Anterior cingulate cortex (tissue), 58 donors: ENCODE measurements at regions not wholly inside any gene's neighbourhood (a gene's known extent, or its start where the extent isn't known, plus 50 kb on each side); places are given as distances from the start of the nearest gene placed in this dataset.

Experiments
- DNase-seq, 58 donors: peaks; one replicate each; lab custom pipeline; 2025; lab: John Stamatoyannopoulos, UW

DNA sequence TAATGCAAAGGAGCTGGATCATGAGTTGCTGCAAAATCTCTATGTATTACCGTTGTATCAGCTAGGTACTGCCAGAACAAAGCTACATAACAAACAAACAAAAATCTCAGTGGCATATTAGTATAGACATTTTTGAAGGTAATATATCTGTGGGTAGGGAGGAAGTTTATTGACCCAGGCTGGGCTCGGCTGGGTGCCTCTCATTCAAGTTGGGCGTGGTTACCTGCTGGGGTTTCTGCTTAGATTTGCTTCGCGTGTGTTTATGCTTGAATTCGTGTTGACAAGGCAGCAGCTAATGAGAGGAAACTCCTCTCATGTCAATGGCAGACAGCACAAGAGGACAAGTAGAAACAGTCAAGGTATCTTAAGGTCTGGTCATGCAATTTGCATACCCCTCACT is 520.7 kb downstream of the SOX5 start:
- DNase-seq, result no peak

DNA sequence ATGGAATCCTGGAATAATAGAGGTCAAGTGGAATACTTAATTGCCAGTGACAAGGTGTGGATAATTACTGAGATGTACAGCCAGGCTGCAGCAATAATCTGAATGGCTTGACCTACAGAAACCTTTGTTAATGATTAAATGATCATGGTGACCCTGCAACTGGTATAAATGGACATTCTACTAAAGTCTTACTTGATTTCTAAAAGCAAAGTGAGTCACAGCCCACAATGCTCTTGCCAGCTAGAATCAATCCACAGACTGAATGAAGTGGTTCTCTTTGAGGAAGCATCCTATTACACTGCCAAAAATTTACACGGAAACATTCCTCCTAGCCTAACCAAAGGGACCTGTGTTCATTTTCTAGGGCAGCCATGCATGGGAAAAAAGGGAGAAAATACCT is 518.5 kb downstream of the SOX5 start:
- DNase-seq, result no peak

DNA sequence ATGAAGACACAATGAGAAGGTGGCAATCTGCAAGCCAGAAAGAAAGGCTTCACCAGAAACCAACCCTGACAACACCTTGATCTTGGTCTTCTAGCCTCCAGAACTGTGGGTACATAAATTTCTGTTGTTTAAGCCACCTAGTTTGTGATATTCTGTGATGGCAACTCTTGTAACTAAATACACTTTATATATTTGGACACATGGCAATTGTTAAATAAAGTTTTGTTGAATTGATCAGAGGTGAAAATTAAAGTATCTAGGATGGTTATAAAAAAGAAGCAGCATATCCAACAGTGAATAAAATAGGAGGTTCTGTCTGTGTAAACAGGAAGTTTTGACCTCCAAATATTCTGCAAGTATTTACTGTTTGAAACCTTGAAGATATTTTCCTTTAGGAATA is 516.3 kb downstream of the SOX5 start:
- no peak for DNase-seq

DNA sequence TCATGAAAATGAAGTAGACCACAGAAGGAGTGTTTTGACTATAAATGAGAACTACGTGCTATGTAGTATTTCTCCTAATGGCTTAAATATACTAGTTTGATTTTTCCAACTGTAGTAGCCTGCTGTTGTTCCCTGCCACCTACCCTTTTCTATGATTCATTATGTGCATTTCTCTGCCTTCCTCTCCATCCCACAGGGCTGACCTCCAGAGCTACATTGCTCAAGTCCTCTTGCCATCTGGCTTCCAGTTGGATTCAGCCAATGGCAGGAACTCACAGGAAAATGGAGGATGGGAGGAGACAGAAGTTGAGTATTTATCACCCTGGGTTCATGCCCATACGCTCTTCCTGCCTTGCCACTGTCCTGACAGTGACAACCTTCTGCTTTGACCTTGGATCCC is 515.3 kb downstream of the SOX5 start:
- no peak for DNase-seq

DNA sequence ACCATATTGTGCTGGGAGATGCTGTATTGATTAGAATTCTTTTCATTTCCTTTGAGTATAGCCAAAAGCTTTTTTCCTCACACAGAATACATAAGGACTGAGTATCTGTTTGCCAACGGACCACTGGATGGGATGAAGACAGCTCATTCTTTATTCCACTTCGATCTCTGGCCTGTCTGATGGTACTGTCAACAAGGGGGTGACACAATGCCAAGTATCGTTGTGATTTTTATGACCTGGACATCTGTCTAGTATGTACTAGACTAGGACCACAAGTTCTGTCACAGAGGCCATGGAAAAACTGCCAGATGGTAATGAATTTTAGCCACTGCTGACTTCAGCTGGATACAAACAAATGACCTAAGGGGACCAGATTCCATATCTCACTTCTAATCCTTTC is 502.7 kb downstream of the SOX5 start:
- no peak for DNase-seq

DNA sequence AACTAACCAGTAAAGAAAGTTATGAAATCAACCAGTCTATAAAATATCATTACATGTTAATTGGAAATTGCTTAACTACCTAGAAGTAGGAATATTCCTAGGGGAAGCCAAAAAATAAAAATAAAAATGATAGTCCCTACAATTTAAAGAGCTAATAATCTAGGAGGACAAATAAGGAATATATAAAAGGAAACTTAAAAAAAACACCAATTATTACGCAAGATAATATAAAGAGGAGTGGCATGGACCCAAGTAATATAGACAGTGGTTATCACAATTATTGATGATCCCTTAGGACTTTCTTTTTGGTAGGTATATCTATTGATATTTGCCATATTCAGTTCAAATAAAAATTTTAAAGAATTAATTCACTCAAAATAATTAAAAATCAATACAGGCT is 498.7 kb downstream of the SOX5 start:
- DNase-seq, result no peak

DNA sequence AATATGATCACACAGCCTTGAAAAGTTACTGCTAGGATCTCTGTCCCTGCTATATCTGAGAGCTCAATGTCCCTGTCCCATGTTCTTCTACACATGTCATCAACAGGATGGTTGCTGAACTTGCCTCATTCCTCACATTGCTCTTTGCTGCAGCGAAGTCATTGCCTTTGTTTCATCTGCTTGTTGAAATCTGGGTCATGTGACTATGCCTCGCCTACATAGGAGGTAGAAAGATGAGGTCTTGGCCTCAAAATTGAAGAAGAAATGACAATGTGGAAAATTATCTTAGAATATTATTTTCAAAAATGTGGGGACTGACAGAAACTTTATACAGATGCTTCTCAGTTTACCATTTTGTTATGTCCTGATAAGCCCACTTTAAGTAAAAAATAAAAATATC is 494.2 kb downstream of the SOX5 start:
- DNase-seq, result no peak

DNA sequence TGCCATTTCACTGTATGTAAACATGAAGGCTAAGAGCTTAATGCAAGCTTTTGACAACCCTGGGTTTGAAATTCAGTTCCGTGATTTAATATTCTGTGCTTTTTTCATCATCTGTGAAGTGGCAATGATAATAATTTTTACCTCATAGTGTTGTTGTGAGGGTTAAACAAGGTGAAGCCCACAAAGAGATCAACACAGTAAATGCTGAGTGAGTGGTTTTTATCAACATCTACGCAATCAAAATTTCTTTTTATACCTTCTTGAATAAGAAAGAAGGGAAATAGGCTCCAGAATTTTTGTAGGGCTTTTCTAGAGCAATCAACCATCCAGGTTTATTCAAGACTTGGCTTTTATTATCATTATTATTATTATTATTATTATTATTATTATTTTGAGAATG is 490.8 kb downstream of the SOX5 start:
- no peak for DNase-seq

DNA sequence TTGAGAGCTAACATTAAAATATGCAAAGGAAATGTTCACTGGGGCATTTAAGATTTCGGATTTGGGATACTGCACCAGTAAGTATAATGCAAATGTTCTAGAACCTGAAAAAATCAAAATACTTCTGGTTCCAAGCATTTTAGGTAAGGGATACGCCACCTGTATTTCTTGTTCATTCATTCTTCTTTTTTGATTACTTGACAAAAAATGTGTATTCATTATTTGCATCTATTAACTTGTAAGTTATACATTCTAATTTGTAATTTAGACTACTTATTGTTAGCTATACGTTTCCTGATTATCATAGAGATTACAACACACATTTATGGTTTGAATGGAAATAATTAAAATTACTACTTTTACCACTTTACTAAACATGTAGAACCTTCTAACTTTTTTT is 486.9 kb downstream of the SOX5 start:
- no peak for DNase-seq

DNA sequence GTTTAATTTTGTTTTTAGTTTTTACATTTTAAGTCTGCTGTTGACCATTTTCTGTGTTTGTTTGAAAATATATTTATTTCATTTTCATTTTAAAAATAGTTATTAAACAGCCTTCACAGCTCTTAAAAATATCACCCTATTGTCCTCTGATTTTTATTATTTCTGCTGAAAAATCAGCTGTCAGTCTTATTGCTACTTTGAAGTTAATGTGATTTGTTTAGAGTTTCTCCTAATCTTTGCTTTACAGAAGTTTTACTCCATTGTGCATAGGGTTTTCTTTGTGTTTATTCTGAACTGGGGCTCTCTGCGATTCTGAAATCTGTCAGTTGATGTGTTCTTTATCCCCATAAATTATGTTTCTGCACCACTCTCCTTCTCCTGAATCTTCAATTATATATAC is 486.3 kb downstream of the SOX5 start:
- no peak for DNase-seq

DNA sequence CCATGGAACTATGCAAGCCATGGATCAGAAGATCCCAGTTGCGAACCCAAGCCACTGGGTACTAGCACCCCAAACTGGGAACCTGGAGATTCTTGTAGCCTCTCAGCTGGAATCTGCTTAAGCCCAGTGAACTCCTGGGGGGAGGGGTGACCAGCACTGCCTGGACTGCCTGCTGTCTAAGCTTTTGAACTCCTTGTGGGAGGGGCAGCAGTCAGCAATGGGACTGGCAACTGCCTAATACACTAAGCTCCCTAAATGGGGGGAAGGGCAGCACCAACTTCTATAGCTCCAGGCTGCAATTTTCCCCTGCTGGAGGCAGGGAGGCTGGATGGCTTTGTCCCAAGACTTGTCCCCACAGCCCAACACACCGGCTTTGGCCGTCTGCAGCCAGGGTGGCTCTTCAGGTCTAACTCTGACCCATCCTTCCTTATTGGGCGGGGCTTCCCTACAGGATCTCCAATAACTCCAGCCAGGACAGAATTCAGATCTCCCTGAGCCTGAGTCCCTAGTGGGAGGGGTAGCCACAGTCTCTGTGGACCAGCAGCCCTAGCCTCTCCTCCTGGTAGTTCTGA is 485.1 kb downstream of the SOX5 start:
- DNase-seq, result no peak

DNA sequence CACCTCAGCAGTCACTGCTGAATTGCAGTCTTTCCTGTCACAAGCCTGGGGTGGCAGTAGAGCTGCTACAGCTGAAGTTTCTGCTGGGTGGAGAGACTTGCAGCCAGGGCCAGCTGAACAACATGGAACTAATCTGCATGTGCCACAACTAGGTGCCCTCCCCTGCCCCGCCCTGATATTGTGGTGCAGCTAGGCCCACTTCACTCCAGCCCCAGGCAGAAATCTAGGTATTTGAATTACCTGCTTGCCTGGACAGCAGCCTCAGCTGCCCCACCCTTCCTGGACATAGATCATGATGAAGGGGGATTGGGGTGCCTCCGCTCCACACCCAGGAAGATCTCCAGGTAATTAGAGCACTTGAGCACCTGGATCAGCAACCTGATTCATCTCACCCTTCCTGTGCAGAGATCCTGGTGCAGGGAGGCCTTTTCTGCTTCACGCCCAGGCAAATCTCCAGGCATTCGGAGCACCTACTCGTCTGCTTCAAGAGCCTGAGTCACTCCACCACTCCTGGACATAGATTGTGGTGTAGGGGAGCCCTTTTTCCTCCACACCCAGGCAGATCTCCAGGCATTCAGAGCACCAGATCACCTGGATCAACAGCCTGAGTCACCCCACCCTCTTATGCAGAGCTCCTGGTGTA is 477.0 kb downstream of the SOX5 start:
- no peak for DNase-seq

DNA sequence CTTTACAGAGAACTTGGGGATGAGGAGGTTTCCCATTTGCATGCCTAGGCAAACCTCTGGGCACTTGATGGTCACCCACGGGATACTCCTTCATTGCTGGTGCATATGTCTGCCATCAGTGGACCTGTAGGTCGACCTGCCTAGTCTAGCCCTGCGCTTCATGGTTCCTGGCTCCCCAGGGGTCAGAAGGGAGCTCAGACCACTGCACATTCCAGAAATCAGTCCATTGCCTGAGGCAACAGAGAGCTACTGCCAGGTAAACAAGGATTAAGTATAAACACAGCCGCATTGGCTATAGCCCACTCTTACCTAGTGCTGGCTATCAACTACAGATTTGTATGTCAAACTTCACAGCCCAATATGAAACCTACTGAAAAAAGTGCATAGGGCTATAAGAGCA is 476.4 kb downstream of the SOX5 start:
- DNase-seq, result no peak

DNA sequence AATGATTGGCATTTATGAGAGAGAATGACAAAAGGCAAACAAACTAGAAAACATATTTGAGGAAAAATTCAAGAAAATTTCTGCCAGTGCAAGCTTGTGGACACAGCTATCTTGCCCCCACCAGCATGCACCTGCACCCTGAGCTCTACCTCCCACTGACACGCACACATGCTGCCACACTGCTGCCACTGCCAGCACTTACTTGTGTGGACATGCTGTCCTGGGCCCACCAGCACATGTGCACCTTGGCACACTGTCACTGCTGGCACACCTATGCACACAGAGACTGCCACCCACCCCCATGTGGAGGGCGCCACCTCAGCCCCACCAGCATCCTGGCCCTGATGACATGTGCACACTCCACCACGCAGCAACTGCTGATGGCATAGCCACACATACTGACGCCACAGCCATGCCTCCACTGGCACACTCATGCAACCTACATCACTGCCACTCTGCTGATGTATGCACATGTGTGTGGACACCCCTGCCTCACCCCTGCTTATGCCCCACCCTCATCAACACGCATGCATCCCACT is 475.0 kb downstream of the SOX5 start:
- no peak for DNase-seq
